Peyer's patch (tissue), 4 donors: ENCODE measurements at regions not wholly inside any gene's neighbourhood (a gene's known extent, or its start where the extent isn't known, plus 50 kb on each side); places are given as distances from the start of the nearest gene placed in this dataset.

ENCODE experiments used
- DNase-seq, 3 donors: peaks; one replicate each; pipeline ENCODE4 v3.0.0-alpha.2; 2017 to 2019
- H3K27ac ChIP-seq, 4 donors: fragments of 200-600 bp; sonication (generic); one replicate each; pipeline ENCODE4 v1.5.1; 2016 to 2019
- H3K27me3 ChIP-seq, 2 donors: fragments of 200-600 bp; sonication (generic); one replicate each; pipeline ENCODE4 v1.5.1; 2019
- H3K36me3 ChIP-seq, 3 donors: fragments of 200-600 bp; sonication (generic); one replicate each; pipeline ENCODE4 v1.5.1; 2016 to 2019
- H3K4me1 ChIP-seq, 4 donors: fragments of 200-600 bp; sonication (generic); one replicate each; pipeline ENCODE4 v1.5.1; 2016 to 2019
- H3K4me3 ChIP-seq, 4 donors: fragments of 200-600 bp; sonication (generic); 1 replicate in 3 of 4; 2 replicates in 1 of 4; pipeline ENCODE4 v1.5.1; 2016 to 2019; ENCODE audit warnings: mild to moderate bottlenecking in 1 of 4
- H3K9me3 ChIP-seq, 4 donors: fragments of 200-600 bp; sonication (generic); one replicate each; pipeline ENCODE4 v1.5.1; 2016 to 2019; ENCODE audit warnings: mild to moderate bottlenecking in 1 of 4
- POLR2A ChIP-seq, 2 donors: fragments of 450-650 bp; IDR thresholded peaks; one replicate each; pipeline ENCODE4 v1.5.1; 2017; ENCODE audit warnings: antibody characterized with exemption in 2 of 2, mild to moderate bottlenecking in 2 of 2, moderate library complexity in 2 of 2
- TF ChIP-seq, protein P1 (sequence below), 6 experiments: fragments of 450-650 bp in 4 of 6; fragments of 200-600 bp in 2 of 6; sonication (generic) in 1 of 6; IDR thresholded peaks; one replicate each; pipeline ENCODE4 v1.5.1; 2017 to 2019; ENCODE audit warnings: antibody characterized with exemption in 6 of 6, mild to moderate bottlenecking in 3 of 6, moderate library complexity in 1 of 6

DNA sequence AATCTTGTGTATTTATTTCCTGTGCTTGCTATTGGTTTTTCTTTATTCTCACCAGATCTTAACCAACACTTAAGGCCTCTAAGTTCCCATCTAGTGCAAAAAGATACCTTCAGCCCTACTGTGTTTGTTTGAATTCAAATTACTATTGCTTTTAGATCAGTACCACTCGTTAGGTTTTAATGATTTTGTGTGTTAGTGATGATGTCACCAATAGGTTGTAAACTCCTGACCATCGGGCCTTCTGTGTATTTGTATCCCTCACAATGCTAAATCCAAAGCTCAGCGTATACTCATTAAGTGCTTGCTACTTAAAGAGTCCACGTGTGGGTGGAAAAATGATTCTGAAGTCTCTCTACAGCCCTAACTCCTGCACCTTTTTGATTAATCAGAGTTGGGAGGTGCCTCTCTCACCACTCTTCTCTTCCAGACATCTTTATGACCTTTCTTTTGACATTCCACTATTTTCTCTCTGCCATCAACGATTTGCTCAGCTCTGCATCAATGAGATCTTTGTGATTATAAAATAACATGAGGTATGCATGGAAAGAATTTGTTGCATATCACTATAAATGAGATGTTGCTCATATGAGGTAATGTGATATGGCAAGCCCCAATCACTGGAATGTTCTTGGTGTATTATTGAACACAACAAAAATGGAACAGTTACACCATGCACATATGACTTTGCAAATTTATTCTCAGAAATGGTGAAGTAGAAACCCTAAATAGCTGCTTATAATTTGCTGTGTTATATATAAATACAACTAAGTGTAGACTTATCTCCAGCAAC, 55.1 kb upstream of the LAMA2 start:
- no peaks in the 10 kb centered on the region for H3K4me1 ChIP-seq
- no peaks in the 10 kb centered on the region for H3K9me3 ChIP-seq
- no peaks in the 10 kb centered on the region for H3K27me3 ChIP-seq
- no peak for DNase-seq
- no peak for TF ChIP-seq POLR2A (IDR thresholded peaks at IDR 0.05)
- TF ChIP-seq, protein P1, sequence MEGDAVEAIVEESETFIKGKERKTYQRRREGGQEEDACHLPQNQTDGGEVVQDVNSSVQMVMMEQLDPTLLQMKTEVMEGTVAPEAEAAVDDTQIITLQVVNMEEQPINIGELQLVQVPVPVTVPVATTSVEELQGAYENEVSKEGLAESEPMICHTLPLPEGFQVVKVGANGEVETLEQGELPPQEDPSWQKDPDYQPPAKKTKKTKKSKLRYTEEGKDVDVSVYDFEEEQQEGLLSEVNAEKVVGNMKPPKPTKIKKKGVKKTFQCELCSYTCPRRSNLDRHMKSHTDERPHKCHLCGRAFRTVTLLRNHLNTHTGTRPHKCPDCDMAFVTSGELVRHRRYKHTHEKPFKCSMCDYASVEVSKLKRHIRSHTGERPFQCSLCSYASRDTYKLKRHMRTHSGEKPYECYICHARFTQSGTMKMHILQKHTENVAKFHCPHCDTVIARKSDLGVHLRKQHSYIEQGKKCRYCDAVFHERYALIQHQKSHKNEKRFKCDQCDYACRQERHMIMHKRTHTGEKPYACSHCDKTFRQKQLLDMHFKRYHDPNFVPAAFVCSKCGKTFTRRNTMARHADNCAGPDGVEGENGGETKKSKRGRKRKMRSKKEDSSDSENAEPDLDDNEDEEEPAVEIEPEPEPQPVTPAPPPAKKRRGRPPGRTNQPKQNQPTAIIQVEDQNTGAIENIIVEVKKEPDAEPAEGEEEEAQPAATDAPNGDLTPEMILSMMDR (IDR thresholded peaks at IDR 0.05), result no peak
- no peaks in the 10 kb centered on the region for H3K36me3 ChIP-seq
- no peak overlapping the region for H3K4me3 ChIP-seq
- no peak overlapping the region for H3K27ac ChIP-seq

DNA sequence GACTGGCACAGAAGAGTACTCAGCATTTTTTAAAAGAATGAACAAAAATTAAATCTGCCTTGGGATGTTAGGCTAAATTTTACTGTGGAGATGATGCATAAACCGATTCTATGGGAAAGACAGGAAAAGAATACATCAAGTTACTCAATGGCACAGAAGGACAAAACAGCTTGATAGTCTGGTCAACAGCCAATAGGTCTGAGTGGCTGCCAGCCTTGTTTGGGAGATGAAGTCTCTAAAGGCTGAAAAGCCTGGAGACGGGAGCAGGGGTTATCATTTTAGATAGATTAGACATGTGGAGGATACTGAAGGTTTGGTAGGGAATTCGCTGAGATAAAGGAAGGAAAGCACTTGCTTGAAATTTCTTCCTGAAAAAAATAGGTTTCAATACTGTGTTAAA, 56.3 kb upstream of the LAMA2 start:
- H3K9me3 ChIP-seq, result no peaks in the 10 kb centered on the region
- H3K4me3 ChIP-seq, result no peak overlapping the region
- DNase-seq, result no peak
- H3K36me3 ChIP-seq, result no peaks in the 10 kb centered on the region
- H3K27ac ChIP-seq, result no peak overlapping the region
- H3K4me1 ChIP-seq, result no peaks in the 10 kb centered on the region
- TF ChIP-seq, protein P1 (IDR thresholded peaks at IDR 0.05), result no peak
- no peak for TF ChIP-seq POLR2A (IDR thresholded peaks at IDR 0.05)
- H3K27me3 ChIP-seq, result no peaks in the 10 kb centered on the region

DNA sequence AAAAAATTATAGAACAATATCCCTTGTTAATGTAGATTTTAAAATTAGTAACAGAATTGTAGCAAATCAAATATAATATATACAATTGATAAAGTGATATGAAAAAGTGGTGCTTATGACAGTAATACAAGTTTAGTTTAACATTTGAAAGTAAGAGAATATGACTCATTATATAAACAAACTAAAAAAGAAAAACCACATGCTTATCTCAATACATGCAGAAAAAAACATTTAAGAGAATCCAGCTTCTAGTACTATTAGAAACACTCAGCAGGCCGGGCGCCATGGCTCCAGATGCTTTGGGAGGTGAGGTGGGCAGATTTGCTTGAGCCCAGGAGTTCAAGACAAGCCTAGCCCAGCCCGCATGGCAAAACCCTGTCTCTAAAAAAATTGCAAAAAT, 60.7 kb upstream of the LAMA2 start:
- Histone ChIP-seq H3K9me3 (no peaks in the 10 kb centered on the region), H3K27ac (no peak overlapping the region), H3K36me3 (no peaks in the 10 kb centered on the region), H3K27me3 (no peaks in the 10 kb centered on the region), H3K4me1 (no peaks in the 10 kb centered on the region), H3K4me3 (no peak overlapping the region)
- TF ChIP-seq, protein P1 (IDR thresholded peaks at IDR 0.05), result no peak
- TF ChIP-seq POLR2A (IDR thresholded peaks at IDR 0.05), result no peak
- no peak for DNase-seq

DNA sequence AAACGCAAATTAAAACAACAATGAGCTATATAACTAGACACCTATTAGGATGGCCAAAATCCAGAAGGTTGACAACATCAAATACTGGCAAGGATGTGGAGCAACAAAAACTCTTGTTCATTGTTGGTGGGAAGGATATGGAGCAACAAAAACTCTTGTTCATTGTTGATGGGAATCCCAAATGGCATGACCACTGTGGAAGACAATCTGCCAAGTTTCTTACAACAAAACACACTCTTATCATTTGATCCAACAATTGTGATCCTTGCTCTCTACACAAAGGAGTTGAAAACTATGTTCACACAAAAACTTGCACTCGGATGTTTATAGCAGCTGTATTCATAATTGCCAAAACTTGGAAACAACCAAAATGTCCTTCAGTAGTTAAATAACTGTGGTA, 61.8 kb upstream of the LAMA2 start:
- Histone ChIP-seq H3K4me3 (no peak overlapping the region), H3K27me3 (no peaks in the 10 kb centered on the region), H3K36me3 (no peaks in the 10 kb centered on the region), H3K27ac (no peak overlapping the region), H3K9me3 (no peaks in the 10 kb centered on the region), H3K4me1 (no peaks in the 10 kb centered on the region)
- no peak for TF ChIP-seq POLR2A (IDR thresholded peaks at IDR 0.05)
- TF ChIP-seq, protein P1 (IDR thresholded peaks at IDR 0.05), result no peak
- DNase-seq, result no peak

DNA sequence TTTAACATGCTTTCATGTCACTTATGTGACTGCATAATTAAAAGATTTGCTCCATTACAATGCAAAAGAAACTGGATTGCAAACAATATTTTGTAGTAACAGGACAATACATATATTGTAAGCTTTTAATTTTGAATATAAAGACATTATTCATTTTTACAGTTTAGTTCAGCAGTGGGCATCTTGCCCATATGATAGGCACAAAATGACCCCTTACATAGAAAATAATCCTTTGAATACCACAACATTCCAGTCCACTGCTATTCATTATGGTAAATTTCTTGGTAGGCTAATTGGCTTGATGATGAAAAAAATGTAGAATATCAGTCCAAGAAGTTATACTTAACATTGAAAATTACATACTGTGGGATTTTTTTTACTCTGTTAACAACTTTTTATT, 74.1 kb upstream of the LAMA2 start:
- no peak overlapping the region for H3K27ac ChIP-seq
- TF ChIP-seq POLR2A (IDR thresholded peaks at IDR 0.05), result no peak
- TF ChIP-seq, protein P1 (IDR thresholded peaks at IDR 0.05), result no peak
- H3K4me1 ChIP-seq, result no peaks in the 10 kb centered on the region
- H3K9me3 ChIP-seq, result no peaks in the 10 kb centered on the region
- DNase-seq, result no peak
- no peaks in the 10 kb centered on the region for H3K27me3 ChIP-seq
- H3K36me3 ChIP-seq, result no peaks in the 10 kb centered on the region
- H3K4me3 ChIP-seq, result no peak overlapping the region
